Transverse colon (tissue), 4 donors: ENCODE measurements at regions not wholly inside any gene's neighbourhood (a gene's known extent, or its start where the extent isn't known, plus 50 kb on each side); places are given as distances from the start of the nearest gene placed in this dataset.

ENCODE experiments used
- CTCF ChIP-seq, 5 experiments: fragments of 200-600 bp in 3 of 5; fragments of 450-650 bp in 2 of 5; sonication (generic) in 3 of 5; IDR thresholded peaks; 1 replicate in 2 of 5; 2 replicates in 3 of 5; pipeline ENCODE4 v1.5.1; 2016 to 2017; ENCODE audit warnings: antibody characterized with exemption in 5 of 5, inconsistent platforms in 3 of 5, mild to moderate bottlenecking in 2 of 5, moderate library complexity in 1 of 5
- POLR2A ChIP-seq: fragments of 450-650 bp; IDR thresholded peaks from one replicate; pipeline ENCODE4 v1.6.1; 2016; ENCODE audit warnings: antibody characterized with exemption, mild to moderate bottlenecking, moderate library complexity
- POLR2AphosphoS5 ChIP-seq, 3 donors: sonication (generic); formaldehyde crosslinking; IDR thresholded peaks; one replicate each; pipeline ENCODE4 v1.6.1; 2016; ENCODE audit warnings: antibody characterized with exemption in 3 of 3

- TF ChIP-seq CTCF (IDR thresholded peaks at IDR 0.05) (no peak), POLR2A (no peak), POLR2AphosphoS5 (IDR thresholded peaks at IDR 0.05) (no peak)
Measured at GRCh38 chr1:244183037-244183436, 132.0 kb downstream of the ZBTB18 start.
